Memory B cell (primary cell): ENCODE measurements at regions not wholly inside any gene's neighbourhood (a gene's known extent, or its start where the extent isn't known, plus 50 kb on each side); places are given as distances from the start of the nearest gene placed in this dataset.
"Not testable (repeated sequence)": the region's sequence is repeated elsewhere in the genome, so short reads cannot be mapped to it uniquely, and the experiment has no call there.

Source experiments
- ATAC-seq: fragments of 150-1000 bp; cut with Tn5 transposase; 2 replicates; pipeline ENCODE4 v1.10.0; 2021; ENCODE audit warnings: low read depth, mild to moderate bottlenecking, moderate library complexity
- DNase-seq, 2 donors: peaks; one replicate each; pipeline ENCODE4 v3.0.0; 2022; ENCODE audit warnings: low spot score in 2 of 2
- H3K27ac Mint-ChIP-seq: one replicate; pipeline ENCODE4 v1.8.0; 2022; ENCODE audit warnings: mild to moderate bottlenecking, moderate library complexity, mixed read lengths
- H3K27me3 Mint-ChIP-seq: one replicate; pipeline ENCODE4 v1.8.0; 2022; ENCODE audit warnings: mixed read lengths
- H3K36me3 Mint-ChIP-seq: one replicate; pipeline ENCODE4 v1.8.0; 2022; ENCODE audit warnings: mild to moderate bottlenecking, mixed read lengths
- H3K4me1 Mint-ChIP-seq: one replicate; pipeline ENCODE4 v1.8.0; 2022; ENCODE audit warnings: mixed read lengths
- H3K4me3 Mint-ChIP-seq: one replicate; pipeline ENCODE4 v1.8.0; 2022; ENCODE audit warnings: mild to moderate bottlenecking, moderate library complexity, mixed read lengths
- H3K9me3 Mint-ChIP-seq: one replicate; pipeline ENCODE4 v1.8.0; 2022; ENCODE audit warnings: mixed read lengths

- H3K4me1 Mint-ChIP-seq = no peaks in the 10 kb centered on the region
- no peak for ATAC-seq
- DNase-seq = no peak
- H3K27ac Mint-ChIP-seq = no peak overlapping the region
- no peaks in the 10 kb centered on the region for H3K36me3 Mint-ChIP-seq
- H3K9me3 Mint-ChIP-seq = no peaks in the 10 kb centered on the region
- no peak overlapping the region for H3K4me3 Mint-ChIP-seq
- no peaks in the 10 kb centered on the region for H3K27me3 Mint-ChIP-seq
Observed at GRCh38 chr13:68929075-68929745, 1178.4 kb upstream of the ATXN8OS start.

GRCh38 chr13:68927387-68928026 lies 1180.1 kb upstream of the ATXN8OS start:
- no peaks in the 10 kb centered on the region for H3K9me3 Mint-ChIP-seq
- H3K27me3 Mint-ChIP-seq = no peaks in the 10 kb centered on the region

GRCh38 chr13:68923995-68924394 lies 1183.6 kb upstream of the ATXN8OS start:
- Mint-ChIP-seq H3K4me1 (no peaks in the 10 kb centered on the region), H3K36me3 (no peaks in the 10 kb centered on the region), H3K9me3 (no peaks in the 10 kb centered on the region), H3K27ac (no peak overlapping the region), H3K4me3 (no peak overlapping the region), H3K27me3 (no peaks in the 10 kb centered on the region)
- DNase-seq (no peak), ATAC-seq (no peak)

More at GRCh38 chr13:68927387-68928026, 1180.1 kb upstream of the ATXN8OS start:
- no peak overlapping the region for H3K27ac Mint-ChIP-seq
- DNase-seq (peak in 1 of 2 donors; percentile 6), ATAC-seq (peak; percentile 60)
- H3K4me1 Mint-ChIP-seq = no peaks in the 10 kb centered on the region
- H3K36me3 Mint-ChIP-seq = no peaks in the 10 kb centered on the region
- H3K4me3 Mint-ChIP-seq = no peak overlapping the region

GRCh38 chr13:68908879-68909278 lies 1198.7 kb upstream of the ATXN8OS start:
- Mint-ChIP-seq H3K4me3 (no peak overlapping the region), H3K27me3 (no peaks in the 10 kb centered on the region), H3K9me3 (peaks cover 12% of the 10 kb centered on the region), H3K36me3 (no peaks in the 10 kb centered on the region), H3K27ac (no peak overlapping the region), H3K4me1 (no peaks in the 10 kb centered on the region)
- DNase-seq (no peak), ATAC-seq (no peak)

GRCh38 chr13:68905186-68905585 lies 1202.4 kb upstream of the ATXN8OS start:
- Mint-ChIP-seq H3K4me1 (no peaks in the 10 kb centered on the region), H3K4me3 (no peak overlapping the region), H3K36me3 (no peaks in the 10 kb centered on the region), H3K27ac (no peak overlapping the region), H3K9me3 (peaks cover 6% of the 10 kb centered on the region), H3K27me3 (no peaks in the 10 kb centered on the region)
- ATAC-seq (no peak), DNase-seq (no peak)

- Mint-ChIP-seq H3K36me3 (no peaks in the 10 kb centered on the region), H3K27me3 (no peaks in the 10 kb centered on the region), H3K4me3 (no peak overlapping the region), H3K27ac (no peak overlapping the region), H3K4me1 (peaks cover 3% of the 10 kb centered on the region), H3K9me3 (peaks cover 9% of the 10 kb centered on the region)
- ATAC-seq = no peak
- DNase-seq = no peak
Observed at GRCh38 chr13:68897331-68897928, 1210.2 kb upstream of the ATXN8OS start.

- DNase-seq (no peak), ATAC-seq (no peak)
- peaks cover 3% of the 10 kb centered on the region for H3K4me1 Mint-ChIP-seq
- H3K36me3 Mint-ChIP-seq = no peaks in the 10 kb centered on the region
- no peaks in the 10 kb centered on the region for H3K27me3 Mint-ChIP-seq
- no peak overlapping the region for H3K4me3 Mint-ChIP-seq
- peaks cover 9% of the 10 kb centered on the region for H3K9me3 Mint-ChIP-seq
- no peak overlapping the region for H3K27ac Mint-ChIP-seq
Observed at GRCh38 chr13:68895696-68896095, 1211.9 kb upstream of the ATXN8OS start.

- peaks cover 10% of the 10 kb centered on the region for H3K9me3 Mint-ChIP-seq
Observed at GRCh38 chr13:68893721-68894120, 1213.9 kb upstream of the ATXN8OS start.

GRCh38 chr13:68892596-68892995 lies 1215.0 kb upstream of the ATXN8OS start:
- DNase-seq, H3K27me3 Mint-ChIP-seq, H3K4me3 Mint-ChIP-seq, H3K36me3 Mint-ChIP-seq, H3K4me1 Mint-ChIP-seq, H3K9me3 Mint-ChIP-seq, ATAC-seq, H3K27ac Mint-ChIP-seq: not testable (repeated sequence)

More at GRCh38 chr13:68893721-68894120, 1213.9 kb upstream of the ATXN8OS start:
- H3K4me3 Mint-ChIP-seq, H3K27ac Mint-ChIP-seq, ATAC-seq, DNase-seq, H3K4me1 Mint-ChIP-seq, H3K27me3 Mint-ChIP-seq, H3K36me3 Mint-ChIP-seq: not testable (repeated sequence)

- H3K36me3 Mint-ChIP-seq, DNase-seq, H3K4me1 Mint-ChIP-seq, H3K27ac Mint-ChIP-seq, H3K4me3 Mint-ChIP-seq, H3K27me3 Mint-ChIP-seq, ATAC-seq, H3K9me3 Mint-ChIP-seq: not testable (repeated sequence)
Observed at GRCh38 chr13:68890101-68890500, 1217.5 kb upstream of the ATXN8OS start.

GRCh38 chr13:68888832-68889231 lies 1218.8 kb upstream of the ATXN8OS start:
- Mint-ChIP-seq H3K27ac (no peak overlapping the region), H3K27me3 (no peaks in the 10 kb centered on the region), H3K4me1 (peaks cover 3% of the 10 kb centered on the region), H3K4me3 (no peak overlapping the region), H3K36me3 (no peaks in the 10 kb centered on the region), H3K9me3 (peaks cover 4% of the 10 kb centered on the region)
- ATAC-seq = no peak
- no peak for DNase-seq

- Mint-ChIP-seq H3K4me3 (no peak overlapping the region), H3K27me3 (no peaks in the 10 kb centered on the region), H3K27ac (no peak overlapping the region), H3K9me3 (peaks cover 1% of the 10 kb centered on the region), H3K4me1 (no peaks in the 10 kb centered on the region), H3K36me3 (no peaks in the 10 kb centered on the region)
- DNase-seq = no peak
- ATAC-seq = no peak
Observed at GRCh38 chr13:68872338-68872737, 1235.3 kb upstream of the ATXN8OS start.

GRCh38 chr13:68851026-68851425 lies 1256.6 kb upstream of the ATXN8OS start:
- H3K4me1 Mint-ChIP-seq = peaks cover 6% of the 10 kb centered on the region
- peaks cover 2% of the 10 kb centered on the region for H3K9me3 Mint-ChIP-seq
- H3K4me3 Mint-ChIP-seq = no peak overlapping the region
- H3K36me3 Mint-ChIP-seq = no peaks in the 10 kb centered on the region
- ATAC-seq (no peak), DNase-seq (no peak)
- H3K27ac Mint-ChIP-seq = no peak overlapping the region
- no peaks in the 10 kb centered on the region for H3K27me3 Mint-ChIP-seq

GRCh38 chr13:68850160-68850559 lies 1257.5 kb upstream of the ATXN8OS start:
- ATAC-seq = no peak

More at GRCh38 chr13:68850160-68850559, 1257.5 kb upstream of the ATXN8OS start:
- DNase-seq = no peak
- Mint-ChIP-seq H3K4me3 (no peak overlapping the region), H3K27me3 (no peaks in the 10 kb centered on the region), H3K4me1 (peaks cover 6% of the 10 kb centered on the region), H3K9me3 (peaks cover 2% of the 10 kb centered on the region), H3K36me3 (no peaks in the 10 kb centered on the region), H3K27ac (no peak overlapping the region)
